OCI-LY7 (cell line): ENCODE measurements at regions not wholly inside any gene's neighbourhood (a gene's known extent, or its start where the extent isn't known, plus 50 kb on each side); places are given as distances from the start of the nearest gene placed in this dataset.

ENCODE experiments used
- EZH2phosphoT487 ChIP-seq: fragments of 200-600 bp; sonication (generic); IDR thresholded peaks from 2 replicates; pipeline ENCODE4 v1.6.1; 2018; ENCODE audit warnings: low read depth, borderline replicate concordance, mild to moderate bottlenecking, mixed run types, antibody characterized with exemption, low read length, moderate library complexity, mixed read lengths
- TF ChIP-seq, protein P1 (sequence below): fragments of 200-600 bp; sonication (generic); conservative IDR thresholded peaks from 2 replicates; pipeline ENCODE4 v1.5.1; 2014; ENCODE audit warnings: mild to moderate bottlenecking, antibody characterized with exemption, low read length, moderate library complexity, mixed read lengths

DNA sequence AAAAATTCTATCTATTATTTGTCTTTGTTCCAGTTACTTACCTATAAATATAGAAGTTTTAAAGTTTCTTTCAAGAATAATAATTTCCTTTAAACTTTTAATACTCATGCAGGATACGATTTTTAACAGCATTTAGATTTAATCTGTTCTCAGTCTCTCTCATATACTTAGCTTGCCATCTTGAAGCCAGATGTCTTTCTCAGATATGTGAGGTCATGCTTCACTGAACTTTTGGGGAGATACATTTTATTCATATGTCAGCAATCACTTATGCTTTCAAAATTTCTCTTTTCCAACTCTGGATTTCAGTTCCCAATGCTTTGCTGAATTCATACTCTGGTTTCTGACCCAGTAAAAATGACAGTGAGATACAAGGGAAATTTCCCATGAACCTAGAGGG lies 66.5 kb upstream of the CCDC178 start:
- TF ChIP-seq, protein P1, sequence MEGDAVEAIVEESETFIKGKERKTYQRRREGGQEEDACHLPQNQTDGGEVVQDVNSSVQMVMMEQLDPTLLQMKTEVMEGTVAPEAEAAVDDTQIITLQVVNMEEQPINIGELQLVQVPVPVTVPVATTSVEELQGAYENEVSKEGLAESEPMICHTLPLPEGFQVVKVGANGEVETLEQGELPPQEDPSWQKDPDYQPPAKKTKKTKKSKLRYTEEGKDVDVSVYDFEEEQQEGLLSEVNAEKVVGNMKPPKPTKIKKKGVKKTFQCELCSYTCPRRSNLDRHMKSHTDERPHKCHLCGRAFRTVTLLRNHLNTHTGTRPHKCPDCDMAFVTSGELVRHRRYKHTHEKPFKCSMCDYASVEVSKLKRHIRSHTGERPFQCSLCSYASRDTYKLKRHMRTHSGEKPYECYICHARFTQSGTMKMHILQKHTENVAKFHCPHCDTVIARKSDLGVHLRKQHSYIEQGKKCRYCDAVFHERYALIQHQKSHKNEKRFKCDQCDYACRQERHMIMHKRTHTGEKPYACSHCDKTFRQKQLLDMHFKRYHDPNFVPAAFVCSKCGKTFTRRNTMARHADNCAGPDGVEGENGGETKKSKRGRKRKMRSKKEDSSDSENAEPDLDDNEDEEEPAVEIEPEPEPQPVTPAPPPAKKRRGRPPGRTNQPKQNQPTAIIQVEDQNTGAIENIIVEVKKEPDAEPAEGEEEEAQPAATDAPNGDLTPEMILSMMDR: no peak
- no peak for TF ChIP-seq EZH2phosphoT487
